ENCODE measurements at regions not wholly inside any gene's neighbourhood (a gene's known extent, or its start where the extent isn't known, plus 50 kb on each side); places are given as distances from the start of the nearest gene placed in this dataset.

DNA sequence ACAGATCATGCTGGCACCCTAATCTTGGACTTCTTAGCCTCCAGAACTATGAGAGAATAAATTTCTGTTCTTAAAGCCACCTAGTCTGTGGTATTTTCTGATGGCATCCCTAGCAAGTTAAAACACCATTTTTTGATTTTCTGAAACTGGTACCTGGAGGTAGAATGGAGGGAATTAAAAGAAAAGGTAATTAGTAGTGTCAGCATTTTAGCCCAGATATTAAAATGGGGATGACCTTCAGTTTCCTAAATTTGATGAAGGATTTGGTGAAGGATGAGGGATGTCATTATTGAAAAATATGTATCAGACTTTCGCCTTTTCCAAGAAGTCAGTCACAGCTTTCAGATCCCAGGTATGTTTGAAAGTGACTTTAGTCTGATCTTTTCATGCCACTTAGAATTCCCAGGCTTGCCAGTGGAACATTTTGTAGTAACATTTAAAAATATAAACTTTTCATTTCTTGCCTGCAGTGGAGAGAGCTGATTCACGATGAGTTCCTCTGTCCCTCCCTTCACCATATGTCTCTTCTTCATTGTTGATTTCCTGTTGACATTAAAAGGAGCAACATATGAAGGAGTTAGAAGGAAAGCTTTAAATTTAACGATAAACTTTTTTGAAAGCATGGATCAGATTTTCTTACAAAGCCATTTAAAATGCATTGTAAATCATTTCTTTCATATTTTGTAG lies 169.4 kb downstream of the SLIT2 start:
- TF ChIP-seq, protein P1, sequence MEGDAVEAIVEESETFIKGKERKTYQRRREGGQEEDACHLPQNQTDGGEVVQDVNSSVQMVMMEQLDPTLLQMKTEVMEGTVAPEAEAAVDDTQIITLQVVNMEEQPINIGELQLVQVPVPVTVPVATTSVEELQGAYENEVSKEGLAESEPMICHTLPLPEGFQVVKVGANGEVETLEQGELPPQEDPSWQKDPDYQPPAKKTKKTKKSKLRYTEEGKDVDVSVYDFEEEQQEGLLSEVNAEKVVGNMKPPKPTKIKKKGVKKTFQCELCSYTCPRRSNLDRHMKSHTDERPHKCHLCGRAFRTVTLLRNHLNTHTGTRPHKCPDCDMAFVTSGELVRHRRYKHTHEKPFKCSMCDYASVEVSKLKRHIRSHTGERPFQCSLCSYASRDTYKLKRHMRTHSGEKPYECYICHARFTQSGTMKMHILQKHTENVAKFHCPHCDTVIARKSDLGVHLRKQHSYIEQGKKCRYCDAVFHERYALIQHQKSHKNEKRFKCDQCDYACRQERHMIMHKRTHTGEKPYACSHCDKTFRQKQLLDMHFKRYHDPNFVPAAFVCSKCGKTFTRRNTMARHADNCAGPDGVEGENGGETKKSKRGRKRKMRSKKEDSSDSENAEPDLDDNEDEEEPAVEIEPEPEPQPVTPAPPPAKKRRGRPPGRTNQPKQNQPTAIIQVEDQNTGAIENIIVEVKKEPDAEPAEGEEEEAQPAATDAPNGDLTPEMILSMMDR (IDR thresholded peaks at IDR 0.05), result no peak
- TF ChIP-seq POLR2A (IDR thresholded peaks at IDR 0.05), result no peak
